ENCODE measurements at regions not wholly inside any gene's neighbourhood (a gene's known extent, or its start where the extent isn't known, plus 50 kb on each side); places are given as distances from the start of the nearest gene placed in this dataset.

- Histone ChIP-seq H3K9ac (no peak overlapping the region), H3K9me3 (no peaks in the 10 kb centered on the region), H3K27me3 (no peaks in the 10 kb centered on the region), H3K4me3 (no peak overlapping the region), H4K20me1 (no peaks in the 10 kb centered on the region), H3K4me1 (no peaks in the 10 kb centered on the region), H3K36me3 (no peaks in the 10 kb centered on the region), H3K27ac (no peak overlapping the region), H3K4me2 (no peak overlapping the region)
- TF ChIP-seq Cebpa-rat (IDR thresholded peaks at IDR 0.05): no peak
These were observed 92.8 kb upstream of the RAD23B start for GRCh38 chr9:107190061-107190935.

- H3K9ac ChIP-seq: no peak overlapping the region
- no peak for TF ChIP-seq Cebpa-rat (IDR thresholded peaks at IDR 0.05)
- no peak overlapping the region for H3K27ac ChIP-seq
- H3K4me1 ChIP-seq: no peaks in the 10 kb centered on the region
- no peaks in the 10 kb centered on the region for H3K36me3 ChIP-seq
- no peak overlapping the region for H3K4me3 ChIP-seq
- no peaks in the 10 kb centered on the region for H4K20me1 ChIP-seq
- H3K4me2 ChIP-seq: no peak overlapping the region
- no peaks in the 10 kb centered on the region for H3K27me3 ChIP-seq
- no peaks in the 10 kb centered on the region for H3K9me3 ChIP-seq
These were observed 92.2 kb upstream of the RAD23B start for GRCh38 chr9:107190936-107191290.

GRCh38 chr9:107193251-107193650, 89.8 kb upstream of the RAD23B start:
- Histone ChIP-seq H3K4me1 (no peaks in the 10 kb centered on the region), H3K9ac (no peak overlapping the region), H3K4me3 (no peak overlapping the region), H3K36me3 (no peaks in the 10 kb centered on the region), H4K20me1 (no peaks in the 10 kb centered on the region), H3K27me3 (no peaks in the 10 kb centered on the region), H3K9me3 (no peaks in the 10 kb centered on the region), H3K4me2 (no peak overlapping the region), H3K27ac (no peak overlapping the region)
- TF ChIP-seq Cebpa-rat (IDR thresholded peaks at IDR 0.05): no peak

- Histone ChIP-seq H3K4me2 (no peak overlapping the region), H3K4me1 (no peaks in the 10 kb centered on the region), H3K4me3 (no peak overlapping the region), H3K9ac (no peak overlapping the region), H3K9me3 (peaks cover 7% of the 10 kb centered on the region; the same call in 1 of the 2 replicates), H3K27ac (no peak overlapping the region), H3K27me3 (no peaks in the 10 kb centered on the region), H3K36me3 (no peaks in the 10 kb centered on the region), H4K20me1 (no peaks in the 10 kb centered on the region)
- no peak for TF ChIP-seq Cebpa-rat (IDR thresholded peaks at IDR 0.05)
These were observed 84.4 kb upstream of the RAD23B start for GRCh38 chr9:107198718-107199117.

- H3K4me1 ChIP-seq: no peaks in the 10 kb centered on the region
- H4K20me1 ChIP-seq: no peaks in the 10 kb centered on the region
- no peak overlapping the region for H3K9ac ChIP-seq
- peaks cover 3% of the 10 kb centered on the region; the same call in 1 of the 2 replicates for H3K9me3 ChIP-seq
- H3K27me3 ChIP-seq: no peaks in the 10 kb centered on the region
- H3K4me2 ChIP-seq: no peak overlapping the region
- no peak overlapping the region for H3K27ac ChIP-seq
- no peak overlapping the region for H3K4me3 ChIP-seq
- no peak for TF ChIP-seq Cebpa-rat (IDR thresholded peaks at IDR 0.05)
- H3K36me3 ChIP-seq: no peaks in the 10 kb centered on the region
These were observed 75.0 kb upstream of the RAD23B start for GRCh38 chr9:107208121-107208520.

- H3K36me3 ChIP-seq: no peaks in the 10 kb centered on the region
- no peaks in the 10 kb centered on the region for H3K27me3 ChIP-seq
- H3K9ac ChIP-seq: no peak overlapping the region
- no peaks in the 10 kb centered on the region for H4K20me1 ChIP-seq
- no peak overlapping the region for H3K27ac ChIP-seq
- no peaks in the 10 kb centered on the region for H3K4me1 ChIP-seq
- H3K9me3 ChIP-seq: no peaks in the 10 kb centered on the region
- no peak overlapping the region for H3K4me3 ChIP-seq
- H3K4me2 ChIP-seq: no peak overlapping the region
- TF ChIP-seq Cebpa-rat (IDR thresholded peaks at IDR 0.05): no peak
These were observed 72.3 kb upstream of the RAD23B start for GRCh38 chr9:107210775-107211174.

- no peaks in the 10 kb centered on the region for H4K20me1 ChIP-seq
- H3K9me3 ChIP-seq: no peaks in the 10 kb centered on the region
- H3K4me2 ChIP-seq: no peak overlapping the region
- no peak for TF ChIP-seq Cebpa-rat (IDR thresholded peaks at IDR 0.05)
- no peak overlapping the region for H3K27ac ChIP-seq
- no peak overlapping the region for H3K9ac ChIP-seq
- H3K4me3 ChIP-seq: no peak overlapping the region
- no peaks in the 10 kb centered on the region for H3K27me3 ChIP-seq
- no peaks in the 10 kb centered on the region for H3K36me3 ChIP-seq
- no peaks in the 10 kb centered on the region for H3K4me1 ChIP-seq
These were observed 71.7 kb upstream of the RAD23B start for GRCh38 chr9:107211284-107211923.

GRCh38 chr9:107212613-107213012, 70.5 kb upstream of the RAD23B start:
- Histone ChIP-seq H3K36me3 (no peaks in the 10 kb centered on the region), H3K27ac (no peak overlapping the region), H3K4me2 (no peak overlapping the region), H3K4me1 (no peaks in the 10 kb centered on the region), H4K20me1 (no peaks in the 10 kb centered on the region), H3K9me3 (no peaks in the 10 kb centered on the region), H3K4me3 (no peak overlapping the region), H3K9ac (no peak overlapping the region), H3K27me3 (no peaks in the 10 kb centered on the region)
- no peak for TF ChIP-seq Cebpa-rat (IDR thresholded peaks at IDR 0.05)

- Histone ChIP-seq H3K9me3 (no peaks in the 10 kb centered on the region), H4K20me1 (no peaks in the 10 kb centered on the region), H3K4me2 (no peak overlapping the region), H3K4me1 (no peaks in the 10 kb centered on the region), H3K27ac (no peak overlapping the region), H3K27me3 (no peaks in the 10 kb centered on the region), H3K9ac (no peak overlapping the region), H3K36me3 (no peaks in the 10 kb centered on the region), H3K4me3 (no peak overlapping the region)
- TF ChIP-seq Cebpa-rat (IDR thresholded peaks at IDR 0.05): no peak
These were observed 70.0 kb upstream of the RAD23B start for GRCh38 chr9:107213080-107213479.

- Histone ChIP-seq H3K27me3 (no peaks in the 10 kb centered on the region), H3K9me3 (no peaks in the 10 kb centered on the region), H3K4me3 (no peak overlapping the region), H3K9ac (no peak overlapping the region), H3K4me2 (no peak overlapping the region), H3K36me3 (no peaks in the 10 kb centered on the region), H3K27ac (no peak overlapping the region), H3K4me1 (no peaks in the 10 kb centered on the region), H4K20me1 (no peaks in the 10 kb centered on the region)
- TF ChIP-seq Cebpa-rat (IDR thresholded peaks at IDR 0.05): no peak
These were observed 69.5 kb upstream of the RAD23B start for GRCh38 chr9:107213561-107214028.

All from BLaER1 (cell line).